Spleen (tissue), 7 donors: ENCODE measurements at regions not wholly inside any gene's neighbourhood (a gene's known extent, or its start where the extent isn't known, plus 50 kb on each side); places are given as distances from the start of the nearest gene placed in this dataset.

ENCODE experiments used
- CTCF ChIP-seq, 11 experiments: fragments of 200-600 bp in 7 of 11; fragments of 450-650 bp in 4 of 11; sonication (generic) in 4 of 11; IDR thresholded peaks in 8 of 11; conservative IDR thresholded peaks in 3 of 11; 1 replicate in 7 of 11; 2 replicates in 4 of 11; pipeline versions ENCODE4 v1.4.0 to v1.8.0; 2016 to 2021; ENCODE audit warnings: antibody characterized with exemption in 11 of 11, inconsistent platforms in 4 of 11, mild to moderate bottlenecking in 1 of 11
- POLR2A ChIP-seq, 3 donors: fragments of 450-650 bp; IDR thresholded peaks; one replicate each; pipeline ENCODE4 v1.5.1; 2017; ENCODE audit warnings: antibody characterized with exemption in 3 of 3, mild to moderate bottlenecking in 1 of 3
- POLR2AphosphoS5 ChIP-seq, 3 donors: sonication (generic); formaldehyde crosslinking; IDR thresholded peaks; one replicate each; pipeline ENCODE4 v1.5.1; 2017; ENCODE audit warnings: antibody characterized with exemption in 3 of 3
- donor health status: DM: no; HTN: no; CAD: no; lungs with moderate emphysema.
- donor health status: DM: no; HTN: no; CAD: no.
- donor health status: DM: no; HTN: no; CAD: no.

- TF ChIP-seq CTCF (IDR thresholded peaks at IDR 0.05 in 8 of 11, conservative IDR thresholded peaks at IDR 0.05 in 3 of 11) (no peak), POLR2A (IDR thresholded peaks at IDR 0.05) (no peak), POLR2AphosphoS5 (IDR thresholded peaks at IDR 0.05) (no peak)
Measured at GRCh38 chr14:98181768-98182167, 1090.2 kb downstream of the BCL11B start.
